SK-N-SH (cell line): ENCODE measurements at regions not wholly inside any gene's neighbourhood (a gene's known extent, or its start where the extent isn't known, plus 50 kb on each side); places are given as distances from the start of the nearest gene placed in this dataset.

Source experiments
- CTCF ChIP-seq: fragments of 200-600 bp; sonication (generic); IDR thresholded peaks from 2 replicates; pipeline ENCODE4 v1.6.1; 2017; ENCODE audit warnings: antibody characterized with exemption, mild to moderate bottlenecking, moderate library complexity
- ELF1 ChIP-seq: IDR thresholded peaks from 2 replicates; pipeline ENCODE4 v1.4.0; 2012
- EP300 ChIP-seq, 2 experiments: IDR thresholded peaks; 2 replicates each; pipeline versions ENCODE4 v1.4.0 to v1.6.1; 2012; ENCODE audit warnings: borderline replicate concordance in 1 of 2, low read depth in 1 of 2, low read length in 1 of 2
- FOXM1 ChIP-seq: IDR thresholded peaks from 2 replicates; pipeline ENCODE4 v1.4.0; 2012; ENCODE audit warnings: low read depth, mild to moderate bottlenecking
- POLR2AphosphoS5 ChIP-seq: IDR thresholded peaks from 2 replicates; pipeline ENCODE4 v1.6.1; 2012; ENCODE audit warnings: low read depth, low read length
- SMC3 ChIP-seq: IDR thresholded peaks from 2 replicates; pipeline ENCODE4 v1.6.1; 2012; ENCODE audit warnings: low read depth, low read length, improper control_type of control experiment
- TAF1 ChIP-seq: IDR thresholded peaks from 2 replicates; pipeline ENCODE4 v1.6.1; 2012; ENCODE audit warnings: low read depth, mild to moderate bottlenecking, low read length, moderate library complexity, borderline replicate concordance
- ZBTB33 ChIP-seq: IDR thresholded peaks from 2 replicates; pipeline ENCODE4 v1.4.0; 2012; ENCODE audit warnings: low read depth, borderline replicate concordance

GRCh38 chr17:33369876-33370275 lies 76.8 kb upstream of the ASIC2 start:
- TF ChIP-seq CTCF (no peak), FOXM1 (no peak), ELF1 (no peak), POLR2AphosphoS5 (no peak), EP300 (IDR thresholded peaks at IDR 0.05; ENCODE audit: borderline replicate concordance in 1 of 2, low read depth in 1 of 2, low read length in 1 of 2) (no peak), SMC3 (no peak), TAF1 (no peak), ZBTB33 (no peak)
